ENCODE measurements at regions not wholly inside any gene's neighbourhood (a gene's known extent, or its start where the extent isn't known, plus 50 kb on each side); places are given as distances from the start of the nearest gene placed in this dataset.

DNA sequence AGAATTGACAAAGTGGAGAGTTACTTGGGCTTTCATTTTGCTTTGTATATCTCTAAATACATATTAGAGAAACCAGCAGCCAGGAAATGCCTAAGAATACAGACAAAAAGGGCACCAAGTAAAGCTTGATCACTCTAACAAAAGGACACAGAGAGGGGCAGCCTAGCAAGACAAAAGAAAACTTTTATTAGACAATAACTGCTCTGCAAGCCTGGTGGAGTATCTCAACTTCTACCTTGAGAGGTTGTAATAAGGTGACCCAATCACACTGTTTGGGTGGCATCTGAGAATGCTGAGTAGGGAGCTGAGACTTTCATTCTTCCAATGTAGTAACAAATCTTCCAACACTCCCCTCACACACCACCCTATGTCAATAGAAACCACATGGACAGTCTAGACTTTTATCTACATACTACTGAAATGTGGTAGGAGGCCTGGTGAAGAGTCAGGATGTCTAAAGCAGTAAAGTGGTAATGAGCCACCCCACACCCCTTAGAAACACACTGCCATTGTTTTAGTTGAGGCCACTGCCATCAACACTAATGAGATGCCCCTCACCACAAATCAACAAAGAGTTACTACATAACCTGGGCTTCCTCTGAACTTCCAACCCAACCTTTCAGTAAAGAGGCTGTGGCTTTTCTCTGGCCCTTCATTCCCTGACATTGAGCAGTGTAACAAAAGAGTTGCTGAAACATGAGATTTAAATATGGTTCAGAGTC is 726.7 kb upstream of the POU3F3 start:
- Histone ChIP-seq H2AFZ (ENCODE audit: low read depth, low read length, severe bottlenecking) (no peak overlapping the region), H3K9me2 (replicated peaks; ENCODE audit: insufficient read depth, low read length) (no peaks in the 10 kb centered on the region), H3K9ac (ENCODE audit: low read length) (no peak overlapping the region), H3K27ac (ENCODE audit: low read depth, low read length) (no peak overlapping the region), H3K79me2 (ENCODE audit: insufficient read depth, low read length) (no peaks in the 10 kb centered on the region), H3K4me3 (ENCODE audit: insufficient read depth, low read length, poor library complexity, severe bottlenecking) (no peak overlapping the region), H3F3A (ENCODE audit: insufficient read depth) (no peaks in the 10 kb centered on the region), H4K20me1 (ENCODE audit: low read depth, low read length) (no peaks in the 10 kb centered on the region), H3K4me2 (ENCODE audit: low read depth, low read length, poor library complexity, severe bottlenecking) (no peak overlapping the region), H3K9me3 (ENCODE audit: insufficient read depth, low read length) (no peaks in the 10 kb centered on the region), H3K36me3 (ENCODE audit: low read length) (no peaks in the 10 kb centered on the region), H3K27me3 (ENCODE audit: low read length) (no peaks in the 10 kb centered on the region)
- TF ChIP-seq EZH2phosphoT487 (conservative IDR thresholded peaks at IDR 0.05; ENCODE audit: low read length): no peak
- TF ChIP-seq, protein P1, sequence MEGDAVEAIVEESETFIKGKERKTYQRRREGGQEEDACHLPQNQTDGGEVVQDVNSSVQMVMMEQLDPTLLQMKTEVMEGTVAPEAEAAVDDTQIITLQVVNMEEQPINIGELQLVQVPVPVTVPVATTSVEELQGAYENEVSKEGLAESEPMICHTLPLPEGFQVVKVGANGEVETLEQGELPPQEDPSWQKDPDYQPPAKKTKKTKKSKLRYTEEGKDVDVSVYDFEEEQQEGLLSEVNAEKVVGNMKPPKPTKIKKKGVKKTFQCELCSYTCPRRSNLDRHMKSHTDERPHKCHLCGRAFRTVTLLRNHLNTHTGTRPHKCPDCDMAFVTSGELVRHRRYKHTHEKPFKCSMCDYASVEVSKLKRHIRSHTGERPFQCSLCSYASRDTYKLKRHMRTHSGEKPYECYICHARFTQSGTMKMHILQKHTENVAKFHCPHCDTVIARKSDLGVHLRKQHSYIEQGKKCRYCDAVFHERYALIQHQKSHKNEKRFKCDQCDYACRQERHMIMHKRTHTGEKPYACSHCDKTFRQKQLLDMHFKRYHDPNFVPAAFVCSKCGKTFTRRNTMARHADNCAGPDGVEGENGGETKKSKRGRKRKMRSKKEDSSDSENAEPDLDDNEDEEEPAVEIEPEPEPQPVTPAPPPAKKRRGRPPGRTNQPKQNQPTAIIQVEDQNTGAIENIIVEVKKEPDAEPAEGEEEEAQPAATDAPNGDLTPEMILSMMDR (IDR thresholded peaks at IDR 0.05; ENCODE audit: insufficient read depth, low read length, poor library complexity, severe bottlenecking): no peak

DNA sequence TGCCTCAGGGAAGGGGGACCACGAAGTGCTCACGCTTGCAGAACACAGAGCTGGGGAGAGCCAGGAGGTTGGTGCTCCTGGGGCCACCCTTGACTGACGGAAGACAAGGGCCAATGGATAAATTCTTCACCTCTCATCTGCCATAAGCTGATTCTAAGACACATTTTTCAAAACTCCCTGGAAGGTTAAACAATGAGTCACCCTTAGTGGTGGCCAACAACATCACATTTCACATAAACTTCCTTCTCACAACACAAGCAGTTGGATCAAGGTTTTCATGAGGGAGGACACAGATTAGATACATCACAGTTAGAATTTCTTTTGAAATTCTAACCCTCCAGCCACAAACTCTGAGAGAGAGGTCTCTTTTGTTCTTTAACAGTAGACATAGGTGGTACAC is 713.6 kb upstream of the POU3F3 start:
- Histone ChIP-seq H3K9ac (ENCODE audit: low read length) (no peak overlapping the region), H4K20me1 (ENCODE audit: low read depth, low read length) (no peaks in the 10 kb centered on the region), H3K4me3 (ENCODE audit: insufficient read depth, low read length, poor library complexity, severe bottlenecking) (no peak overlapping the region), H3K36me3 (ENCODE audit: low read length) (no peaks in the 10 kb centered on the region), H3F3A (ENCODE audit: insufficient read depth) (0 out of 2 replicates have a peak, but pooled peaks cover 3% of the 10 kb centered on the region), H3K27me3 (ENCODE audit: low read length) (no peaks in the 10 kb centered on the region), H2AFZ (ENCODE audit: low read depth, low read length, severe bottlenecking) (no peak overlapping the region), H3K9me3 (ENCODE audit: insufficient read depth, low read length) (no peaks in the 10 kb centered on the region), H3K4me2 (ENCODE audit: low read depth, low read length, poor library complexity, severe bottlenecking) (no peak overlapping the region), H3K9me2 (replicated peaks; ENCODE audit: insufficient read depth, low read length) (no peaks in the 10 kb centered on the region), H3K79me2 (ENCODE audit: insufficient read depth, low read length) (no peaks in the 10 kb centered on the region), H3K27ac (ENCODE audit: low read depth, low read length) (no peak overlapping the region)
- TF ChIP-seq, protein P1 (IDR thresholded peaks at IDR 0.05; ENCODE audit: insufficient read depth, low read length, poor library complexity, severe bottlenecking): no peak
- no peak for TF ChIP-seq EZH2phosphoT487 (conservative IDR thresholded peaks at IDR 0.05; ENCODE audit: low read length)

DNA sequence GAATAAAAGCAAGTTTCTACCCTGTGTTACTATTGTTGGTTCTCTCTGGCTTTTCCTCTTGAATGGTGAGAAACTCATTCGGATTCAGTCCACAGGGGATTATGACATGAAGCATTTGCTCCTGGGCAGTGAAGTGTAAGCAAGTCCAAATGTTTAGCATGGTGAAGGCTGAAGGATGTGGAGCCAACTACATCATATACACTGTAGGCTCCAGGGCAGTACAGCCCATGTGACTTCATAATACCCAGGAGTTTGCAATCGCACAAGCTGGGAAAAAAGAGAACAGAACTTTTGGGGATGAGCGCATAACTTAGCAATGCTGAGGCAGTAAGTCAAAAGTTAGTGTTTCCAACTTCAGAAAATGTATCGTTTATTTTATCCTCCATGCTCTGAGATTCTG is 695.7 kb upstream of the POU3F3 start:
- Histone ChIP-seq H4K20me1 (ENCODE audit: low read depth, low read length) (no peaks in the 10 kb centered on the region), H3K4me2 (ENCODE audit: low read depth, low read length, poor library complexity, severe bottlenecking) (no peak overlapping the region), H3K79me2 (ENCODE audit: insufficient read depth, low read length) (no peaks in the 10 kb centered on the region), H3K9me3 (ENCODE audit: insufficient read depth, low read length) (no peaks in the 10 kb centered on the region), H3K9me2 (replicated peaks; ENCODE audit: insufficient read depth, low read length) (no peaks in the 10 kb centered on the region), H2AFZ (ENCODE audit: low read depth, low read length, severe bottlenecking) (no peak overlapping the region), H3K9ac (ENCODE audit: low read length) (no peak overlapping the region), H3K4me3 (ENCODE audit: insufficient read depth, low read length, poor library complexity, severe bottlenecking) (no peak overlapping the region), H3K27ac (ENCODE audit: low read depth, low read length) (no peak overlapping the region), H3F3A (ENCODE audit: insufficient read depth) (no peaks in the 10 kb centered on the region), H3K36me3 (ENCODE audit: low read length) (no peaks in the 10 kb centered on the region), H3K27me3 (ENCODE audit: low read length) (no peaks in the 10 kb centered on the region)
- TF ChIP-seq, protein P1 (IDR thresholded peaks at IDR 0.05; ENCODE audit: insufficient read depth, low read length, poor library complexity, severe bottlenecking): no peak
- TF ChIP-seq EZH2phosphoT487 (conservative IDR thresholded peaks at IDR 0.05; ENCODE audit: low read length): no peak
